Upper lobe of left lung (tissue), 4 donors: ENCODE measurements at regions not wholly inside any gene's neighbourhood (a gene's known extent, or its start where the extent isn't known, plus 50 kb on each side); places are given as distances from the start of the nearest gene placed in this dataset.

ENCODE experiments used
- CTCF ChIP-seq, 6 experiments: fragments of 450-650 bp in 4 of 6; fragments of 200-600 bp in 2 of 6; sonication (generic) in 2 of 6; IDR thresholded peaks; one replicate each; pipeline ENCODE4 v1.5.1; 2016 to 2019; ENCODE audit warnings: antibody characterized with exemption in 6 of 6
- POLR2AphosphoS5 ChIP-seq, 2 donors: sonication (generic); formaldehyde crosslinking; IDR thresholded peaks; one replicate each; pipeline ENCODE4 v1.5.1; 2017; ENCODE audit warnings: antibody characterized with exemption in 2 of 2

GRCh38 chr15:69557707-69558409 is 105.2 kb downstream of the RPLP1 start:
- TF ChIP-seq CTCF (IDR thresholded peaks at IDR 0.05): no peak
- no peak for TF ChIP-seq POLR2AphosphoS5 (IDR thresholded peaks at IDR 0.05)
